Posterior cingulate gyrus (tissue), 11 donors: ENCODE measurements at regions not wholly inside any gene's neighbourhood (a gene's known extent, or its start where the extent isn't known, plus 50 kb on each side); places are given as distances from the start of the nearest gene placed in this dataset.

ENCODE experiments used
- DNase-seq, 10 donors: peaks; one replicate each; pipeline versions ENCODE4 v3.0.0 to v3.0.0-alpha.2; 2020 to 2021; ENCODE audit warnings: mixed read lengths in 3 of 10
- intact Hi-C: fragments of 100-400 bp; cut with DNase I; formaldehyde crosslinking; loops from one replicate; pipeline ENCODE4 v1.15.1; 2023

DNA sequence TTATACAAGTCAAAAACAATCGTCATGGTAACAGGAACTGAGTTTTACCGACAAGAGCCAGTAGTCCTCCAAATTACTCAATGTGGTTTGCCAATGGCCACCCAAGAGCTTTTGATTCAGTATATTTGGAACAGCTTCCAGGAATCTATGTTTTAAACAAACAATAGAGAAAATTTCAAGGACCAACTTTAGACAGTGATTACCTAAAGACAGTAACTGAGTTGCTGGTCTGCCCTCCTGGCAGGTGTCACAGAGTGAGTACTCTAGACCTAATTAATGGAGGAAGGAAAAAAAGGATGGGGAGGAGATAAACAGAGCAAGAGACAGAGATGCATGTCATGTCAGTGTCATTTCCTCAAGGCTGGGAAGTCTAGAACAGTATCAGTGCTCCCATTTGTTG lies 361.3 kb upstream of the BTBD3 start:
- DNase-seq, result no peak
- intact Hi-C loops, result no loop called here

- intact Hi-C loops, result no loop called here
- no peak for DNase-seq
These were observed 353.2 kb upstream of the BTBD3 start for GRCh38 chr20:11564491-11564890.

DNA sequence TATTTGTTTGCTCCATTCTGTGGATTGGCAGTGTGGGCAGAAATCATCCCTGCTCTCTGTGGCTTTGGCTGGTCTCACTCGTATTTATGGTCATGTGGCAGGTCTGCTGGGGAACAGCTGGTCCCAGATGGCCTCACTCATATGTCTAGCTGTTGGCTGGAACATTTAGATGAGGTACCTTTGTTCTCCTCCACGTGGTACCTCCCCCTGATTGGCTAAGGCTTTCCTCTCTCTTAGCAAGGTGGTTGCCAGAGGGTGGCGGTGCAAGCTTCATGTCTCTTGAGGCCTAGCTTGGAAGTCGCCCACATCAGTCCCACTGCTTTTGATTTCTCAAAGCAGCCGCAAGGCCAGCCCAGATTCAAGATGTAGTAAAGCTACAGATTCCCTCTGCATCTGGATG lies 348.5 kb upstream of the BTBD3 start:
- intact Hi-C loops, result no loop called here
- DNase-seq, result no peak

- intact Hi-C loops, result no loop called here
These were observed 344.2 kb upstream of the BTBD3 start for GRCh38 chr20:11573507-11573906.

DNA sequence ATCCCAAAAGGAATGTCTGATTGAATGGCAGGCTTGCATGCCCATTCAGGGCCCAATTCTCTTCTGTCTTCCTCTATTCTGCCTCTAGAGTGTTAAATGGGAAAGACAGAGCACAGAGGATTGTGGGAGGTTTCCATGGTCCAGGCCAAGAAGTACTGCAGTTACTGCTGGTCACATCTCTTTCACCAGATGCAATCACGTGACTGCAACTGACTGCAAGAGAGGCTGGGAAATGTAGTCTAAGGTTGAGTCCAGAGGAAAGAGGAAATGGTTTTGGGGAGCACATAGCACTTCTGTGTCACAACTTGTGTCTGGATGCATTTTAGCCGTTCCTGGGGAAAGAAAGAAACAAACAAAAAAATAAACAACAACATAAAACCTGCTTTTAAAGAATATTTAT lies 336.4 kb upstream of the BTBD3 start:
- intact Hi-C loops, result no loop called here
- no peak for DNase-seq

More at GRCh38 chr20:11573507-11573906, 344.2 kb upstream of the BTBD3 start:
- no peak for DNase-seq

GRCh38 chr20:11582060-11582459 lies 335.6 kb upstream of the BTBD3 start:
- no peak for DNase-seq
- intact Hi-C loops, result no loop called here

- no peak for DNase-seq
- intact Hi-C loops, result no loop called here
These were observed 331.8 kb upstream of the BTBD3 start for GRCh38 chr20:11585752-11586352.

DNA sequence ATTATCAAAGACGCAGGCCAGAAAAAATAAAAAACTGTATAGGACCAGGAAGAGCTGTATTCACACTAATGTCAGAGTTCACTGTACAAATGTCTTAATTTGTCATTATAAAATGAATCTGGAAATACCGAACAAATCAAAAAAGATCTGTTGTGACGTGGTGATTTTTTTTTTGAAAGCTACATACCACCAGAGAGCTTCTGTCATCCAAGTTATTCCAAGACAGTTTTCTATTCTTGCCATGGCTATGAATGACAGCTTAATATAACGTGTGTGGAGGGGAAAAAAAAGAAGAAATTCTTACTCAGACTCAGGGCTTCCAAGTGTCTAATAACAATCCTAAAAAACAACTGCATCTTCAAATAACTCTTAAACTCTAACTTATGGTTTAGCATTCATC lies 328.8 kb upstream of the BTBD3 start:
- DNase-seq, result no peak
- intact Hi-C loops, result no loop called here

- intact Hi-C loops, result no loop called here
- DNase-seq, result no peak
These were observed 325.7 kb upstream of the BTBD3 start for GRCh38 chr20:11591965-11592364.

- intact Hi-C loops, result no loop called here
- DNase-seq, result no peak
These were observed 313.4 kb upstream of the BTBD3 start for GRCh38 chr20:11604339-11604738.

DNA sequence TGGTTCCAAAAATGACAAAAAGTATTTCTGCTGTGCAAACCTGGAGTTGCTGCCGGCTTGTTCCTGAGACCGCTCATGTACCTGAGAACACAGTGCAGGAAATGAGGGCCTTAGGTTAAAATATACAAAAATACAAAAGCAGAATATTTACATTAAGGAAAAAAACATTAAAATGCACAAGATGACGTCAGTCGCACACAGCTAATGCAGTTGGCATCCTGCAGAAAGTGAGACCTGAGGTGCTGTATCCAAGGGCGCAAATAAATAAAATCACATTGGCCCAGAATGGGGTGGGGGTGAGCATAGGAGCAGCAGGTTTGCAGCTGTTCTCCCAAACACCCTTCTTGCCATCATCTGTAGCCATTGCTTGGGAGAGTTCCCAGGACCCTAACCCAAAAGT lies 310.6 kb upstream of the BTBD3 start:
- intact Hi-C loops, result no loop called here
- DNase-seq, result no peak

- intact Hi-C loops, result no loop called here
- peak in 3 of 10 donors; percentile 65 to 69 (median 68) for DNase-seq
These were observed 309.0 kb upstream of the BTBD3 start for GRCh38 chr20:11608736-11609135.

- DNase-seq, result no peak
- intact Hi-C loops, result no loop called here
These were observed 293.0 kb upstream of the BTBD3 start for GRCh38 chr20:11624704-11625103.

DNA sequence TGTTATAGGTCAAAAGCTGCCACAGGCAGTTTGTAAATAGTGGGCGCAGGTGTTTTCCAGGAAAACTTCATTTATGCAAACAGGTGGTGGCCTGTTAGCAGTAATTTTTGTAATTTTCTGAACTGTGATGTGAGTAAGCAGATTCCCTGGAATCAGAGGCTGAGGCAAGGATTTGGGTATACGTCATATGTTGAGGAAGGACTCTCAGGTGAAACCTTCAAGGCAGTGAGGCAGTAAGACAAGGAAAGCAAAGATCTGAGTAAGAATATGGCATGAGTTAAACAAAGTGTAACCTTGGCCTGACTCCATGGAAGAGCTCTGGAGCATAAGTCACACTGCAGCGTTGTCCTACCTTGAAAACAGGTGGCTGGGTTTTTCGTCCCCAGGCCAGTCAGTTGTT lies 291.1 kb upstream of the BTBD3 start:
- no peak for DNase-seq
- intact Hi-C loops, result no loop called here

DNA sequence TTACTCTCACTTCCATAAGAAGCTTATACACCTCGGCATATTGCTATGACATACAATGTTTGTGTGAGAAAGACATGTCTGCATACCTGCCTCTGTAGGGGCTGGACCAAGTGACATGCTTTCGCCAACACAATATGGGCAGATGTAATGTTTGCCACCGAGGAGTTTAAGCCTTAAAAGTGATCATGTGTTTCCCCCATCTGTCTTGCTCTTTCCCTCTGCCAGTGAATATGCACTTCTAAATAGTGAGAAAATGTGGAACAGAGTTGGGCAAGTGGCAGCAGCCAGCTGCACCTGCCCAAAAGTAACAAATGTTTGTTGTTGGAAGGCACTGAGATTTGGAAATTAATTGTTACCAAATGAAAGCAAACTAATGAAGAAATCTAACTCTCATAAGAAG lies 274.8 kb upstream of the BTBD3 start:
- intact Hi-C loops, result no loop called here
- no peak for DNase-seq

DNA sequence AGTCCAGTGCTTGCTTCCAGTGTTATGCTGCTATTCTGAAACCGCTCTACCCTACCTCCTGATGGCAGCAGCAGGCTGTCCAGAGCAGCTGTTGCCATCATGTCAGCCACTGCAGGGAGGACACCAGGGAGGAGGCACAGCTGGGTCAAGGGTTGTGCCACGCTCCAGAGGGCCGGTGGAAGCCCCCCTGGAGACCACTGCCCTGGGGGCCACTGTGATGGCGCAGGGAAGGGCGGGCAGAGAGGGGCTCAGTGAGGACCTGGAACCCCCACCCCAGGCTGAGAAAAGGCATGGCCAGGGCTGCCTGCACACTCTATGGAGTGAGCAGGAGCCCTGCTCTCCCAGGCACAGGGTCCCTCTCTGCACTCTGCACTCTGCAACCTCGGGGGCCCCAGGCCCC lies 271.3 kb upstream of the BTBD3 start:
- intact Hi-C loops, result no loop called here
- no peak for DNase-seq

DNA sequence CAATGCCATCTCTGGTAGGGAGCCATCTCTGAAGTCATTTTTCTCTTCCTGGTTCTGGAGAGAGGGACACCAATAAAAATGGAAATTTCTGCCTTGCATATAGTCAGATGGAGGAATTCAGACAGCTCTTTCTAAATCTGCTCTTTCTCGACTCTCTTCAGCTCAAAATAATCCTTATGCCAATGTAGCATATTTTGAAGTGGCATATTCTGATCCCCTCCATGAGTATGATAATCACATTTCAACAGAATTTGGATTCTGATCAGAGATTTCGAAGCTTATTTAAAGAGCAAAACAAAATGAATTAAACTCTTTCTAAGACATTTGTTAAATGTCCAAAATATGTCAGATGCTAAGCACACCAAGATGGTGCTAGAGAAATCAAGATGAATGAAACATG lies 267.1 kb upstream of the BTBD3 start:
- intact Hi-C loops, result no loop called here

GRCh38 chr20:11651138-11651537 lies 266.6 kb upstream of the BTBD3 start:
- intact Hi-C loops, result no loop called here

More for the DNA sequence above, 267.1 kb upstream of the BTBD3 start:
- no peak for DNase-seq

GRCh38 chr20:11651647-11652046 lies 266.0 kb upstream of the BTBD3 start:
- DNase-seq, result no peak
- intact Hi-C loops, result no loop called here

More at GRCh38 chr20:11651138-11651537, 266.6 kb upstream of the BTBD3 start:
- no peak for DNase-seq

DNA sequence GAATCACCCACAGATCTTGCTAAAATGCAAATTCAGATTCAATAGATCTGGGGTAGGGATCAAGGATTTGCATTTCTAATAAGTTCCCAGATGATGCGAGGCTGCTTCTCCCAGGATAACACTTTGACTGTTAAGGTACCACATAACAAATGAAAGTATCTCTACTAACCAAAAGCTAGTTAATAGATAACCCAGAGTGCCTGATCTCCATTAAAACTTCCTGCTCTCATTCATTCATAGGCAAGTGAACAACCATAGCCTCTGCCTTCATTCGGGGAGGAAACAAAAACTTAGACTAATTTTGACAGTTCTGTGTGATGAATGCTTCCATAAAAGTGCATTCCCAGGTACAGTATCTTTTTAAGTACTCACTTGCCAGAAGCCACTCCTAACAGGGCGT lies 265.6 kb upstream of the BTBD3 start:
- no peak for DNase-seq
- intact Hi-C loops, result no loop called here

DNA sequence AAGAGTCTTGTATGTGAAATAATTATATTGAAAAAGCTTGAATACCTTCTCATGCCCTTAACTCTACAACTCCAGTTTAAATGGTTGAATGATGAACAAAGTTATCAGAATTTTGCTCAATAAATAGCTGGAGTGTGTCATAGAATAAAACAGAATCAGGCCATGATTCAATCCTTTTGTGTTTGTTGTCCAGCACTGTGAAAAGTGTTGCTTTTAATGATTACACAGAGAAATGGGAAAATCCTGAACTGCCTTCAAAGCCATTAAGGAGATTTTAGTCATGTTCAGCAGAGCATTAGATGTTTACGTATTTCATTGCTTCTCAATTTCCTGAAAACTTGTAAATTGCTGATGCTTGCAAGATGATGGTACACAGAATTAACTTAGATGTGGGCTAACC lies 262.9 kb upstream of the BTBD3 start:
- intact Hi-C loops, result no loop called here
- DNase-seq, result no peak

DNA sequence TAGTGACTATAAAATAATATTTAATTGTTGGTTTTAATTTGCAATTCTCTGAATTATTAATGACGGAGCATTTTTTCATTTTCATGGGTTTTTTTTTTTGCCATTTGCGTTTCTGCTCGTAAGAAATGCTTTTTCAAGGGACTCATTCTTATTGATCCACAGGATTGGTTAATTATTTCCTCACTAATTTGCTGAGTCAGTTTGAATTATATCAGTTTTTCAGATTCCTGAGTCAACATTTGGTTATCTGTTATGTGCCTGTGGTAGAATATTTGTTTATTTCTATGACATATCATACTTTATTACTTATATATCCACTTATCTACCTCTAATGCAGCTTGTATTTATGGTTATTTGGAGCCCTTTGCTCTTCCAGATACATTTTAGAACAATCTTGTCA lies 257.0 kb upstream of the BTBD3 start:
- intact Hi-C loops, result no loop called here
- no peak for DNase-seq

DNA sequence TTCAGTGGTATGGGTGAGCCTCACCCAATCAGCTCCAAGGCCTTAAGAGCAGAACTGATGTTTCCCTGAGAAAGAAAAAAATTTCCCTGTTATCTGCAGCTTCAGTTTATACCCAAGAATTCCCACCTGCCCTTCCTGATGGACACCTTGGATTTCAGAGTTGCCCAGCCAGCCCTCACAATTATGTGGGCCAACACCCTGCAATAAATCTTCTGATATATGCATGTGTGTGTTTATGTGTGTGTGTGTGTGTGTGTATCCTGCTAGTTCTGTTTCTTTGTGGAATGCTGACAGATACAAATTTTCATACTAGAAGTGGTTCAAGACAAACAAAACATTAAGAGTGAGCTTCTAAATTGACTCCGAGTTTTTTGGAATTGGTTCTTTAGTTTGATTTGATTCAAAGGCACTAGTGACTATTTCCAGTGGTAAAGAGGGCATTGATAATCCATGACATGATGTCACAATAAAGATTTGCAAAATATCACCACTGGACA lies 246.6 kb upstream of the BTBD3 start:
- no peak for DNase-seq
- intact Hi-C loops, result no loop called here
